Putamen (tissue), 1 donor: ENCODE measurements at regions not wholly inside any gene's neighbourhood (a gene's known extent, or its start where the extent isn't known, plus 50 kb on each side); places are given as distances from the start of the nearest gene placed in this dataset.

Source experiments
- DNase-seq: peaks from one replicate; pipeline ENCODE4 v3.0.0-alpha.2; 2016; ENCODE audit warnings: low spot score

- no peak for DNase-seq
These were observed 1072.6 kb upstream of the PIK3C3 start for GRCh38 chr18:40882468-40882867.

DNA sequence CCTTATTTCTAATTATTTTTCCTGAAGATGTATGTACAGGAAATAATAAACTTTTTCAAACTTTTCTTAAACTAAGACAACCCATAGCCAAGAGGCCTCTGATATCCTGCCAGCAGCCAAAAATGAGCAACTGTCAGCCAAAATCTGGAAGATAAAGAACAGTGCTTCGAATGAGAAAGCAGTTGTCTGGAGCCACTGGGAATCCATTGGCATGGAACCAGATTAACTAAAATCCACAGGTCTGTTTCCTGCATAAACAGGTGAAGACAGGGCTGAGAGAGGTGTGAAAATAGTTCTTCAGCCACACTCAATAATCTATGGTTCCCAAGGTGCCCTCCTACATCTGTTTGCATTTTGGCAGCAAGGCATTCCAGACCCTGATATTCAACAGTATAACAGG, 1076.7 kb upstream of the PIK3C3 start:
- no peak for DNase-seq

DNA sequence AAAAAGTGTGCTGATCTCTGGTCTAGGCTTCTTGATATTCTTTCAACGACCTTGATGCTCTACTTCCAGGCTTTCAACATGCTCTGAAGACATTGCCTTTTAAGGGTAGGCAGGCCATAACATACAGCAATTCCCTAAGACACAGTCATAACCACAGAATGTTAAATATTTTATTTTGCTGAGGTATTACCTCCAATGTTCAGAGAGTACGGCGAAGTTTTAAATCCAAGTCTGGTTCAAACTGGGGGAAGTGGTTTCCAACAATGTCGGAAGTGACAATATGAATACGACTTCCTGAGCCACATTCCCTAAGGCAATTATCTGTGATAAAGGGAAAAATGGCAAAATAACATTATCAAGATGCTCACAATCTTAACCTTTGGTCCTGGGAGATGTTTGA, 1077.9 kb upstream of the PIK3C3 start:
- DNase-seq: no peak

DNA sequence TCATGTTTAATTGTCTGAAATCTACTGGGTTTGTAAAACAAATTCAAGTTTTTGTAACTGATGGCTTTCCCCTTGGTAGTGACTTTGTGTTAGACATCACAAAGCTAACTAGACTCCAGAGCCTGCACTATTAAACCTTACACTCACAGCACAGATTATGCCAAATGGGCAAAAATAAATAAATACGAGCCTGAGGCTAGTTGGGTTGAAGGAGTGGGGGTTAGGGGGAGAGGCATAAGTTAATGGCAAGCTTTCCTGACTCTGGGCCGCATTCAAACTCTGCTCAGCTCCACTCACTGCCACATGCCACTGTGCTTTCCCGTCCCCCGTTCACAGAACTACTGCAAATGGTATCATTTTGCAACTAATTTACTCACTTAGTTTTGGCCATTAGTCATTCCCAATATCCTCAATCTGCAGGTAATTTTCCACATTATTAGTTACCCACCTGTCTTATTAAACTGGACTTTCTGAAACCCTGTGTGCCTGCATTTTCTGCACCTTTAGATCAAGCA, 1079.9 kb upstream of the PIK3C3 start:
- no peak for DNase-seq

DNA sequence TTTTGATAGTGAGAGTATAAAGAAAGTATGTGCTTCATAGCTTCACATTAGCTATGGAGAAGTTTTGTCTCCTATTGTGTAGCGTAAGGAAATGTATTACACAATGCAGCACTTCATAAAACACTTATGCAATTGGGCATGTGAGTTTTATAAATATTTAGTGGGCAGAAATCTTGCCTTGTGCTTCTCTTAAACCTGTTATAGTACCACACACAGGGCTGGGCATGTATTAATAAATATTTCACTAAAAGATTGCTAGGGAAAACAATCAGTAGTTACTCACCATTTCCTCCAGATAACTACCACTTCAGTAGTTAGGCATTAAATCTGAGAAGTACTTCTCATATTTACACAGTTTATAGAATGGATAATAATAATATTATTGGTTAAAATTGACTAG, 1080.8 kb upstream of the PIK3C3 start:
- no peak for DNase-seq

GRCh38 chr18:40868110-40868858, 1086.8 kb upstream of the PIK3C3 start:
- no peak for DNase-seq

DNA sequence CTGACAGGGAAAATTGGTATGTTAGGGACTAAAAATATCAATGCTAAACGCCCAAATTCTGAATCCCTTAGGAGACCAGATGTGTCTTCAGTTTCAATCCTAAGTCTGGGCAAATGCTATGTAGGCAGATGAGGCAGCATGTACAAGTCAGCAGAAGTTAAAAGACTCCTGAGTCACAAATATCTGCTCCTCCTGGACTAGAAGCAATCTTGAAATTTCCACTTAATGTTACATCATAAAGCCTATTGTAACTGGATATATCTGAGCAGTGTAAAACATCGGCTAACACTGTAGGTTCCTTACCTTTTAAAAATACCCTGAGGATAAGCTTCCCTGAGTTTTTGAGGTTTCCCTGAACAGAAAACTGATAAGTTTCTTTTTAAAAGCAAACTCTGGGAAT, 1087.6 kb upstream of the PIK3C3 start:
- DNase-seq: no peak

DNA sequence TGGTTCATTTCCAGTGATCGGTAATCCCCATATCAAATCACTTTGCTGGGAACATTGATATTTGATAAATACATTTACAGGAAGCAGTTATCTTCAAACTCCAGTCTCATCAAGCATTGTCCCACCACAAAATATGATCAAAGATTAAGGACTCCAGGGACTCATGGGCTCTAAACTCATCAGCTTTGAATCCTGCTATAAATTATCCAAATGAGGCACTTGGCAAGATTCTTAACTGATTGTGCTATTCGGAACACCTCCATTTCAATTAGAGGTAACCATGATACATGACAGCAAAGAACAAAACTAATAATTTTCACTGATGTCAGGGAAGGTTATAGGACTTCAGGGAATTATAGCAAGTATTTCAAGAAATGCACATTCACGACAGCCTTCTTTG, 1088.1 kb upstream of the PIK3C3 start:
- DNase-seq: no peak

GRCh38 chr18:40866013-40866645, 1088.9 kb upstream of the PIK3C3 start:
- no peak for DNase-seq

DNA sequence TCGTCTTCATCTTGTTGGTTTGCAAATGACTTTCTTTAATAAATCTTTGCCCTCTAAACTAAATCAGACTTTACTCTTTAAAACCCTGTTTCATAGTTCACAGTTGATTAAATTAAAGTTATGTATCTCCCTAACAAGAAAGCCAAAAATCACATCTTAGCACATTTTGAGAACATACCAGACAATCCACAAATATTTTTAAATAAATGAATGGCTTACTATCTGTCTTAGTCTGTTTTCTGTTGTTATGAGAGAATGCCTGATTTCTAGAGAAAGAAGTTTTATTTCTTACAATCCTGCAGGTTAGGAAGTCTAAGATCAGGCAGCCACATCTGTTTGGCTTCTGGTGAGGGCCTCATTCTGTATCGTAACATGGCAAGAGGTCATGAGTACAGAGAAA, 1090.2 kb upstream of the PIK3C3 start:
- DNase-seq: no peak

- no peak for DNase-seq
These were observed 1091.2 kb upstream of the PIK3C3 start for GRCh38 chr18:40863801-40864200.

DNA sequence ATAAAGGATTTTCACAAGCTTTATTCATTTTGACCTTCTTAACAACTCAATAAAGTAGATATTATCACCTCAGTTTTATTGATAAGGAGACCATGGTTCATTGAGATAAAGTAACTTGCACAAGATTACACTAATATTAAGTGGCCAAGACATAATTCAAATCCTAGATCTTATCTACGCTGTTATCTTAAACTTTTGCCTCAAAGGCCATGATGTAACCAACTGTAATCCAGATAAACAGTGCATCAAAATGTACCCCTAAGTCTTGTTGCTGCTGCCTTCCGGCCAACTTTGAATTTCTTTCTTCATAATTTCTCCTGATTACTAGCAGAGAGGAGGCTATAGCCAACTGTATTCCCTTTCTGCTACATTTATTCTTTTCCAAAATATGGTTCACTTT, 1094.8 kb upstream of the PIK3C3 start:
- DNase-seq: no peak

DNA sequence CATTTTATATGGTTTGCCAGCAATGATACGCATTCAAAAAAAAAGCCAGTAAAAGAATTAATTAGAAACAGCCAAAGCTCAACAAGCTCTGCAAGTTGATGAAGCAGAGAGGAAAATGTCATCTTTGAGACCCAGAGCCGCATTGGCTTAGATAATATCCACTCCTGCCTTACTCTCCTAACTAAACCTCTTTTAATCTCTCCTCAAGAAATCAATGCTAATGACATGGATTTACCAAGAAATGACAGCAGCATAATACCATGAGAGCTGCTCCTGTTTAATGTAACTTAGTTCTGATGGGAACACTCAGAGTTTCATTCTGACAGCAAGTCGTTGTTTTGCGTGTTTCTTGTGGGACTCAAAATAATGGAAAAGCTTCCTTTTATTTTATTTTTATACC, 1099.4 kb upstream of the PIK3C3 start:
- no peak for DNase-seq

DNA sequence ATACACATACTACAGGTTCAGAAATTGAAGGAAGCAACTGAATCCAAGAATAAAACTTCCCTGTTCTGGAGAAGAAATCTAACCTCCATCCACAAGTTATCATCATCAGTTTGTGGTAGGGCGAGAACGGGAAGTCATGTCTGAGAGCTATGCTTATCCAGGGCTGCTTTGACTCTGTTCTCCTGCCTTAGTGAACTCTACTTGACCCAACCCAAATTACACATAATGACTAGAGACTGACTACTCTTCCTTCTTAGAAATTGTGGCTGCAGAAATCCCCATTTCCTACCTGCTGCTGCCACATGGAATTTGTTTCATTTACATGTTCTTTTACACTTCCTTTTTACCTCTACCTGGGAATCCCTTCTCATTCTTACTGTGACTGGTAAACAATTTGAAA, 1102.6 kb upstream of the PIK3C3 start:
- DNase-seq: no peak

DNA sequence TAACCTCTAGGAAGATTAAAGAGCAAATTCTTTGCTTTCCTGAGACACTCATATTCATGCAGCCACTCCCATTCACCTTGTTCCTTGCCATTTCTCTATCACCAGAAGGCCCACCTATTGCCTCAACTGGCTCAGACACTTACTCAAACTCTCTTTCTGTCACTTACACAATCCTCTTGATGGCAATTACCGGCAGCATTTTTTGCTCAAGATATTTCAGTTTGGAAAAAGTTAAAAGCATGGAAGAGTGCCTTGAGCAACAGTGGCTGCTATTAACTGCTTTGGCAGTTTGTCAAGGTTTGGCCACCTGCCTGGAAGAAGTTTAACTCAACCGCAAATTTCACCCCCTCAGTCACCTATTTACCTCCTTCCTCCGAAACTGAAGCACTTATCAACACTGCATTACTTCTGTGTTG, 1104.0 kb upstream of the PIK3C3 start:
- no peak for DNase-seq

DNA sequence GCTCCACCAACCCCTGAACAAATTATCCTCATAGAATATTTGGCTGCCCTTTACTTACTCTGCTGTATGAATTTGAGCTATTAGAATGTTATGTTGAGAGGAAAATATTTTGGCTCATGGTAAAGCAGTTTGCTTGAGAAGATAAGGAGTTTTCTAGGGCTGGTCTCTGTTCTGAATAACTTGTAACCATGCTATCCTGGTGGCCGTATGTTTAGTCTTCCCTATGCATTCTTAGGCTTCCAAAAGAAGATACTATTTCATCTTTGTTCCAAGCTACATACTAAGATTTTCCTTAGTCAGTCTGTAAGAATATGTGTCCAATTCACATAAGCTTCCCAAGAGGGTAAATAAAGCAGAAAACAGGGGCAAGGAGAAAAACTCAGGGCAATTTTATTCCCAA, 1105.1 kb upstream of the PIK3C3 start:
- DNase-seq: no peak

DNA sequence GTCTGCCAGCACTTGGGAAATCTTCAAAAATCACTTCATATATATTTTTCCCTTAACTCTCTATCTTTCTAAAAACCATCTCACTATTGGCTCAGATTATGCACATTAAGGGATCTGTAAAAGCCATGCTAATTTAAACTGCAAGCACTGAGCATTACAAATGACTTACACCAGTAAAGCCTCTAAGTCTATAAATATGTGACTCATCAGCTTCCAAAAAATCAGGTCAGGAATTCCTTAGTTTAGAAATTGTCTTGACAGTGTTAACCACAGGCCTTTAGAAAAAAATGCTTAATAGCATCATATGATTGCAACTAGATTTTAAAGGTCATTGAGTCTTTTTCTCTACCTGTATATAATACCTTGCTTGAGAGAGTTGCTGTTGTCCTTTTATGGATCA, 1113.6 kb upstream of the PIK3C3 start:
- peak; percentile 11 for DNase-seq

DNA sequence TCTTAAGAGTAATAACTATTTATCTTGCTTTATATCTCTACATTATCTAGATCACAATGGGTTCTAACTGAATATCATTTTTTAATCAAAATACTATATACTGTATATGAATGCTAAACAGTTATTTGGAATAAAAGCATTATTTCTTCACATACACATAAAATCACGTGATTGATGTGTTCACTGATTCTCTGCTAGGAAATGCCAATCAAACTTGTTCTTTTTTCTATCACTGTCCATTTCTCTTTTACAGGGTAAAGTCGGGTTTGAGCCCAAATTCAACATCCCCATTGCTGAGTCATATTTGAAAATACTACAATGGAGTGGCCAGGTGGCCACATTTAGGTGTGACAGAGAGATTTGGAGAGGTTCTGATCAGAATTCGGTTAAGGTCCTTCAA, 1114.0 kb upstream of the PIK3C3 start:
- no peak for DNase-seq

DNA sequence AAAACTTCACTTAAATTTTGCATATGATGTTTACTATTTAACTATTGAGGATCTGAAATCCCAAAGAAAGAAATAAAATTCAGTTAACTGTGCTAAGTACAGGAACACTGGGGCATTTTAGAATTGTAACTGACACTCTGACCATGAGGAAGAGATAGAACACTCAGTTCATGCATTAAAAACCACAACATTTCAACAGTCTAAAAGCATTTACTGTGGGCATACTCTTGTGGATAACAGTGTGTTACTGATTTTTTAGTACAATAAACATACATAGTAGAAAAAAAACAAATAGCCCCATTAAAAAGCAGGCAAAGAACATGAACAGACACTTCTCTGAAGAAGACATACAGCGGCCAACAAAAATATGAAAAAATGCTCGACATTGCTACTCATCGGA, 1122.7 kb upstream of the PIK3C3 start:
- DNase-seq: no peak

DNA sequence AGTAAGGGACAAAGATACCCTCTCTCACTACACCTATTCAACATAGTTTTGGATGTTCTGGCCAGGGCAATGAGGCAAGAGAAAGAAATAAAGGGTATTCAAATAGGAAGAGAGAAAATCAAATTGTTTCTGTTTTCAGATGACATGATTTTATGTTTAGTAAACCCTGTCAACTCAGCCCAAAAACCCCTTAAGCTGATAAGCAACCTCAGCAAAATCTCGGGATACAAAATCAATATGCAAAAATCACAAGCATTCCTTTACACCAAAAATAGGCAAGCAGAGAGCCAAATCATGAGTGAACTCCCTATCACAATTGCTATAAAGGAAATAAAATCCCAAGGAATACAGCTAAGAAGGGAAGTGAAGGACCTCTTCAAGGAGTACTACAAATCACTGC, 1130.7 kb upstream of the PIK3C3 start:
- DNase-seq: no peak

DNA sequence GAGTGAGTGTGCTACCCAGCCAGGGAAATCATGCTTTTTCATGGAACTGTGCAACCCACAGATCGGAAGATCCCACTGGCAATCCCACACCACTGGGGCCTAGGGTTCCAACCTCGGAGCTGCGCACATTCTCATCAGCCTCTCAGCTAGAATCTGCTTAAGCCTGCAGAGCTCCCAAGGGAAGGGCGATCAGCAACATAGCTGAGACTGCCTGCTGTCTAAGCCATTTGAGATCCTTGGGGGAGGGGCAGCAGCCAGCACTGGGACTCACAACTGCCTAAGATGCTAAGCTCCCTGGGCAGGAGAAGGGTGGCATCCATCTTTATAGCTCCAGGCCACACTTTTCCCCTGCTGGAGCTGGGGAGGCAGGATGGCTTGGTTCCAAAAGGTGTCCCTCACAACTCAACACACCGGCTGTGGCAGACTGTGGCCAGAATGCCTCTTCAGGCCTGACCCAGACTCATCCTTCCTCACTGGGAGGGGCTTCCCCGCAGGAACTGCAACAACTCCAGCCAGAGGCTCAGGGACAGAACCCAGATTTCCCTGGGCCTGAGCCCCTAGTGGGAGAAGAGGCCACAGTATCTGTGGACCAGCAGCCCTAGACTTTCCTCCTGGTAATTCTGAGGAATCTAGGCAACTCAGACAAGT, 1133.3 kb upstream of the PIK3C3 start:
- DNase-seq: no peak

- peak; percentile 46 for DNase-seq
These were observed 1142.0 kb upstream of the PIK3C3 start for GRCh38 chr18:40812981-40813515.

GRCh38 chr18:40810372-40810771, 1144.7 kb upstream of the PIK3C3 start:
- DNase-seq: no peak
